A172 (cell line): ENCODE measurements at regions not wholly inside any gene's neighbourhood (a gene's known extent, or its start where the extent isn't known, plus 50 kb on each side); places are given as distances from the start of the nearest gene placed in this dataset.
A peak's percentile ranks its signal among the peaks of the same experiment; 100 is the strongest.

Experiments
- DNase-seq: peaks from one replicate; pipeline ENCODE4 v3.0.0-alpha.2; 2015; ENCODE audit warnings: low spot score

GRCh38 chr1:188420177-188420576 is 1591.4 kb downstream of the PLA2G4A start:
- DNase-seq: no peak

GRCh38 chr1:188423073-188423472 is 1594.3 kb downstream of the PLA2G4A start:
- DNase-seq: no peak

- no peak for DNase-seq
Observed at GRCh38 chr1:188424176-188424575, 1595.4 kb downstream of the PLA2G4A start.

- DNase-seq: peak; percentile 29
Observed at GRCh38 chr1:188425687-188426086, 1596.9 kb downstream of the PLA2G4A start.

- no peak for DNase-seq
Observed at GRCh38 chr1:188426561-188426960, 1597.8 kb downstream of the PLA2G4A start.

GRCh38 chr1:188427642-188428041 is 1598.9 kb downstream of the PLA2G4A start:
- DNase-seq: no peak

- no peak for DNase-seq
Observed at GRCh38 chr1:188429386-188429785, 1600.6 kb downstream of the PLA2G4A start.

GRCh38 chr1:188432427-188432826 is 1603.7 kb downstream of the PLA2G4A start:
- no peak for DNase-seq

GRCh38 chr1:188433425-188433824 is 1604.7 kb downstream of the PLA2G4A start:
- DNase-seq: peak; percentile 6

GRCh38 chr1:188444526-188444925 is 1615.8 kb downstream of the PLA2G4A start:
- no peak for DNase-seq

- DNase-seq: no peak
Observed at GRCh38 chr1:188462837-188463236, 1634.1 kb downstream of the PLA2G4A start.

- peak; percentile 22 for DNase-seq
Observed at GRCh38 chr1:188463919-188464318, 1635.2 kb downstream of the PLA2G4A start.

GRCh38 chr1:188466539-188466938 is 1637.8 kb downstream of the PLA2G4A start:
- DNase-seq: no peak

GRCh38 chr1:188476606-188477005 is 1647.9 kb downstream of the PLA2G4A start:
- DNase-seq: no peak

- peak; percentile 74 for DNase-seq
Observed at GRCh38 chr1:188489336-188490112, 1660.8 kb downstream of the PLA2G4A start.

- no peak for DNase-seq
Observed at GRCh38 chr1:188496506-188496905, 1667.8 kb downstream of the PLA2G4A start.

GRCh38 chr1:188497020-188497419 is 1668.3 kb downstream of the PLA2G4A start:
- DNase-seq: no peak

- peak; percentile 17 for DNase-seq
Observed at GRCh38 chr1:188499690-188500089, 1670.9 kb downstream of the PLA2G4A start.

GRCh38 chr1:188514917-188515316 is 1686.2 kb downstream of the PLA2G4A start:
- DNase-seq: no peak

GRCh38 chr1:188517139-188517538 is 1688.4 kb downstream of the PLA2G4A start:
- DNase-seq: no peak

- no peak for DNase-seq
Observed at GRCh38 chr1:188551176-188551575, 1722.4 kb downstream of the PLA2G4A start.

GRCh38 chr1:188557053-188557452 is 1728.3 kb downstream of the PLA2G4A start:
- no peak for DNase-seq

GRCh38 chr1:188582911-188583532 is 1754.3 kb downstream of the PLA2G4A start:
- no peak for DNase-seq
